SU-DHL-6 (cell line): ENCODE measurements at regions not wholly inside any gene's neighbourhood (a gene's known extent, or its start where the extent isn't known, plus 50 kb on each side); places are given as distances from the start of the nearest gene placed in this dataset.
"Not testable (repeated sequence)": the region's sequence is repeated elsewhere in the genome, so short reads cannot be mapped to it uniquely, and the experiment has no call there.

Source experiments
- H2AFZ ChIP-seq: fragments of 200-600 bp; sonication (generic); 2 replicates; pipeline ENCODE4 v1.6.1; 2014; ENCODE audit warnings: low read depth, mild to moderate bottlenecking, moderate library complexity, mixed read lengths, antibody characterized with exemption, low read length; ENCODE audit not compliant: severe bottlenecking
- H3F3A ChIP-seq: fragments of 200-600 bp; shearing (Covaris generic); 2 replicates; pipeline ENCODE4 v1.6.0; 2016; ENCODE audit warnings: antibody characterized with exemption, mild to moderate bottlenecking; ENCODE audit not compliant: insufficient read depth
- H3K27ac ChIP-seq: fragments of 200-600 bp; sonication (generic); 2 replicates; pipeline ENCODE4 v1.5.1; 2016; ENCODE audit warnings: low read depth, mild to moderate bottlenecking, low read length, moderate library complexity, mixed read lengths
- H3K27me3 ChIP-seq: fragments of 200-600 bp; sonication (generic), shearing (Covaris generic); 2 replicates; pipeline ENCODE4 v1.6.0; 2014; ENCODE audit warnings: mild to moderate bottlenecking, low read length
- H3K36me3 ChIP-seq: fragments of 200-600 bp; sonication (generic); 2 replicates; pipeline ENCODE4 v1.6.1; 2014; ENCODE audit warnings: mild to moderate bottlenecking, low read length, mixed read lengths
- H3K4me2 ChIP-seq: fragments of 300-600, 200-600 bp; shearing (Covaris generic), sonication (generic); 2 replicates; pipeline ENCODE4 v1.6.0; 2014; ENCODE audit warnings: low read length, low read depth, mild to moderate bottlenecking; ENCODE audit not compliant: poor library complexity, severe bottlenecking
- H3K4me3 ChIP-seq: fragments of 200-600 bp; sonication (generic); 2 replicates; pipeline ENCODE4 v1.5.1; 2014; ENCODE audit warnings: antibody characterized with exemption, low read length, mild to moderate bottlenecking, mixed read lengths; ENCODE audit not compliant: insufficient read depth, poor library complexity, severe bottlenecking
- H3K79me2 ChIP-seq: fragments of 200-600 bp; sonication (generic); 2 replicates; pipeline ENCODE4 v1.6.1; 2014; ENCODE audit warnings: mild to moderate bottlenecking, low read length, moderate library complexity; ENCODE audit not compliant: insufficient read depth
- H3K9ac ChIP-seq: fragments of 200-600 bp; sonication (generic); 2 replicates; pipeline ENCODE4 v1.7.0; 2014; ENCODE audit warnings: mild to moderate bottlenecking, low read length
- H3K9me2 ChIP-seq: fragments of 200-600 bp; sonication (generic); replicated peaks from 2 replicates; pipeline ENCODE4 v1.6.1; 2014; ENCODE audit warnings: low read length; ENCODE audit not compliant: insufficient read depth
- H3K9me3 ChIP-seq: fragments of 200-600 bp; sonication (generic); 2 replicates; pipeline ENCODE4 v1.6.1; 2014; ENCODE audit warnings: low read length, mixed read lengths; ENCODE audit not compliant: insufficient read depth
- H4K20me1 ChIP-seq: fragments of 200-600 bp; sonication (generic); 2 replicates; pipeline ENCODE4 v1.6.1; 2014; ENCODE audit warnings: low read depth, mild to moderate bottlenecking, antibody characterized with exemption, low read length, moderate library complexity, mixed read lengths
- EZH2phosphoT487 ChIP-seq: fragments of 200-600 bp; sonication (generic), shearing (Covaris generic); conservative IDR thresholded peaks from 2 replicates; pipeline ENCODE4 v1.6.1; 2018; ENCODE audit warnings: mild to moderate bottlenecking, antibody characterized with exemption, low read length, moderate library complexity, mixed read lengths
- TF ChIP-seq, protein P1 (sequence below): fragments of 200-600 bp; sonication (generic); IDR thresholded peaks from one replicate; pipeline ENCODE4 v1.5.1; 2017; ENCODE audit warnings: antibody characterized with exemption, mild to moderate bottlenecking, low read length, moderate library complexity; ENCODE audit not compliant: insufficient read depth, poor library complexity, severe bottlenecking

DNA sequence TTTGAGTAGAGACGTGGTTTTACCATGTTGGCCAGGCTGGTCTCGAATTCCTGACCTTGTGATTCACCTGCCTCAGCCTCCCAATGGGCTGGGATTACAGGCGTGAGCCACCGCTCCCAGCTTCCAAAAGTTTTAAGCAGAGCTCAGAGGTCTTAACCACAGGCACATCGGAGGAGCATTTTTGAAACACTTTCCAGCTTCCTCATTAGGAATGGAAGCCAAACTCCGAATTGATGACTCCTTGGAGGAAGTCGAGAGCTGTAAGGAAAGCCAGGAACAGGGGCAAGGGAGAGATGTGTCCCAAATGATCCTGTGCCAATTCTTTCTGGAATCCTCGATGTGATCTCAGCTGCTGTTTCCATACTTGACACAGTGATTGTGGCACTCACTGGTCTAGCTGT, 56.2 kb upstream of the CCZ1B start:
- H4K20me1 ChIP-seq, H3K79me2 ChIP-seq, H3K9me2 ChIP-seq, H3K9me3 ChIP-seq, H3K4me2 ChIP-seq, H3F3A ChIP-seq, H3K27me3 ChIP-seq, H3K27ac ChIP-seq, H3K36me3 ChIP-seq, H3K4me3 ChIP-seq, H3K9ac ChIP-seq, H2AFZ ChIP-seq: not testable (repeated sequence)

DNA sequence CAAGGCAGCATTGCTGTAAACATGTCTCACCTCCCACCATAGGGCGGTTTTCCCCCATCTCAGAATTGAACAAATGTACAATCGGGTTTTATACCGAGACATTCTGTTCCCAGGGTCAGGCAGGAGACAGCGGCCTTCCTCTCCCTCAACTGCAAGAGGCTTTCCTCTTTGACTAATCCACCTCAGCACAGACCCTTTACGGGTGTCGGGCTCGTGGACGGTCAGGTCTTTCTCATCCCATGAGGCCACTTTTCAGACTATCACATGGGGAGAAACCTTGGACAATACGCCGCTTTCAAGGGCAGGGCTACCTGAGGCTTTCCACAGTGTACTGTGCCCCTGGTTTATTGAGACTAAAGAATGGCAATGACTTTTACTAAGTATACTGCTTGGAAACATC, 57.7 kb upstream of the CCZ1B start:
- H3K9ac ChIP-seq, H3K27me3 ChIP-seq, H3K9me2 ChIP-seq, H3K36me3 ChIP-seq, H4K20me1 ChIP-seq, H3K27ac ChIP-seq, H3K79me2 ChIP-seq, H3K9me3 ChIP-seq, H3K4me3 ChIP-seq, H2AFZ ChIP-seq, H3K4me2 ChIP-seq, H3F3A ChIP-seq: not testable (repeated sequence)

DNA sequence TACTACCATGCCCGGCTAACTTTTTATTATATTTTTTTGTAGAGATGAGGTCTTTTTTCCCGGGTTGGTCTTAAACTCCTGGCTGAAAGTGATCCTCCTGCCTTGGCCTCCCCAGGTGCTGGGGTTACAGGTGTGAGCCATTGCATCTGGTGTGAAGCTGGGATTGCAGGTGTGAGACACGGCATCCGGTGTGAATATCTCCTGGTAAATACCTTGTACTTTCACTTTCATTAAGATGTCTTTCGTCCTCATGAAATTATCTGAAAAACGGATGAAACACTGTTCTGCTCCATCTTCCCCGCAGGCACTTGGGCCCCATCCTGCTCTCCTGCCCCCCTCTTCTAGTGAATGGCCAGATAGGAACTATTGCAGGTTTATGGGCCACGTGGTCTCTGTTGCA, 60.1 kb upstream of the CCZ1B start:
- H3K79me2 ChIP-seq, result no peaks in the 10 kb centered on the region
- H3K9ac ChIP-seq, result no peak overlapping the region
- H3K27me3 ChIP-seq, result no peaks in the 10 kb centered on the region
- H3K9me2 ChIP-seq, result no peaks in the 10 kb centered on the region
- H3F3A ChIP-seq, result no peaks in the 10 kb centered on the region
- no peak overlapping the region for H3K4me3 ChIP-seq
- H3K36me3 ChIP-seq, result no peaks in the 10 kb centered on the region
- no peaks in the 10 kb centered on the region for H3K9me3 ChIP-seq
- no peak overlapping the region for H2AFZ ChIP-seq
- H4K20me1 ChIP-seq, result no peaks in the 10 kb centered on the region
- TF ChIP-seq EZH2phosphoT487, result no peak
- TF ChIP-seq, protein P1, sequence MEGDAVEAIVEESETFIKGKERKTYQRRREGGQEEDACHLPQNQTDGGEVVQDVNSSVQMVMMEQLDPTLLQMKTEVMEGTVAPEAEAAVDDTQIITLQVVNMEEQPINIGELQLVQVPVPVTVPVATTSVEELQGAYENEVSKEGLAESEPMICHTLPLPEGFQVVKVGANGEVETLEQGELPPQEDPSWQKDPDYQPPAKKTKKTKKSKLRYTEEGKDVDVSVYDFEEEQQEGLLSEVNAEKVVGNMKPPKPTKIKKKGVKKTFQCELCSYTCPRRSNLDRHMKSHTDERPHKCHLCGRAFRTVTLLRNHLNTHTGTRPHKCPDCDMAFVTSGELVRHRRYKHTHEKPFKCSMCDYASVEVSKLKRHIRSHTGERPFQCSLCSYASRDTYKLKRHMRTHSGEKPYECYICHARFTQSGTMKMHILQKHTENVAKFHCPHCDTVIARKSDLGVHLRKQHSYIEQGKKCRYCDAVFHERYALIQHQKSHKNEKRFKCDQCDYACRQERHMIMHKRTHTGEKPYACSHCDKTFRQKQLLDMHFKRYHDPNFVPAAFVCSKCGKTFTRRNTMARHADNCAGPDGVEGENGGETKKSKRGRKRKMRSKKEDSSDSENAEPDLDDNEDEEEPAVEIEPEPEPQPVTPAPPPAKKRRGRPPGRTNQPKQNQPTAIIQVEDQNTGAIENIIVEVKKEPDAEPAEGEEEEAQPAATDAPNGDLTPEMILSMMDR, result no peak
- no peak overlapping the region for H3K4me2 ChIP-seq
- no peak overlapping the region for H3K27ac ChIP-seq

DNA sequence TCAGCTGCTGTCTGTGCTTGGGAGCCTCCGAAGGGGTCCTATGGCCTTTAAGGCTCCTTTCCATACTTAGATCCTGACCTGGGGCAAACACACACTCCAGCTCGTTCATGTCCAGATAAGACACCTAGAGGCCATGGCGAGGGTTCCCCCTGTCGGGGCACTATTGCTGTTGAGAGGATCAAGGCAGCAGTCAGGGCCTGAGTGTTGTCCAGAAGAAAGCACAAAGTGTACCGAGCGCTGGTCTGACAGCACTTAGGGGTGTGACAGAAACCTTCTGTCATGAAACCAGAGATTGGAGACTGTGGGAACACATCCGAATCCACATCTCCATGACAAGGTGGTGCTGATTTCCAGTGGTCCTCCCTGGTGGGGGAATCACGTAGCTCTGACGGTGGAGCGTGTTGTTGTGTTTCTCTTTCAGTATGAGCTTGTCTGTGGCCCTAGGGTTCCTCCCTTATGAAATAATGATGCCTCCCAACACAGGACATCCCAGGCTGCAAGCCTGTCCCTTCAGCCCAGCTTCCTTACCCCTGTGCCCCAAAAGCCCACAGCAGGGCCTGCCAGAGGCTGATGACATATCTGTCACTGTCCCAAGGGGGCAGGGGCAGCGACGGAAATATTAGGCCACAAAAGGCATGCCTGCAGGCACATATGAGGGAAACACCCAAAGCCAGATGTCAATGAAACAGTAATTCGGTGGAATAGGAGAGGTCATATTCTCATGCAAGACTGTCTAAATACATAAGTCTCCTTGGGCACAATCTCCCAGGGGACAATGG, 62.4 kb upstream of the CCZ1B start:
- not testable (repeated sequence) for H3K9ac ChIP-seq, H3K9me3 ChIP-seq, H3K4me3 ChIP-seq, H3K27me3 ChIP-seq, H4K20me1 ChIP-seq, H3K27ac ChIP-seq, H3K79me2 ChIP-seq, H3K36me3 ChIP-seq, H2AFZ ChIP-seq, H3K9me2 ChIP-seq, H3F3A ChIP-seq, H3K4me2 ChIP-seq

DNA sequence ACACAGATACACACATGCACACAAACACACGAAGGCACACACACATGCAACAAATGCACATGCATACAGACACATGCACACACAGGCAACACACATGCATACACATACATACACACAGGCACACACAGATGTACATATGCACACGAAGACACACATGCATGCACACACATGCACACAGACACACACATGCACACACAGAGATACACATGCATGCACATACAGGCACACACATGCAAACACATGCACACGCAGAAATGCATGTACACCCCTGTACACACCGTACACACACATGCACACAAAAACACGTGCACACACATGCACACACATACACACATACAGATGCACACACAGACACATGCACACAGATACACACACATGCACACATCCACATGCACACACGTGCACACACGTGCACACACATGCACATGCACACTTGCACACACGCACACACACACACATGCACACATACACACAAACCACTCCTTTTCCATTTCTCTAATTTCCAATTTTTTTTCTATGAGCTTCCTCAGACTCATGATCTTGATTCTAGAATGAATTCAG, 63.3 kb upstream of the CCZ1B start:
- no peaks in the 10 kb centered on the region for H3F3A ChIP-seq
- no peak overlapping the region for H3K27ac ChIP-seq

DNA sequence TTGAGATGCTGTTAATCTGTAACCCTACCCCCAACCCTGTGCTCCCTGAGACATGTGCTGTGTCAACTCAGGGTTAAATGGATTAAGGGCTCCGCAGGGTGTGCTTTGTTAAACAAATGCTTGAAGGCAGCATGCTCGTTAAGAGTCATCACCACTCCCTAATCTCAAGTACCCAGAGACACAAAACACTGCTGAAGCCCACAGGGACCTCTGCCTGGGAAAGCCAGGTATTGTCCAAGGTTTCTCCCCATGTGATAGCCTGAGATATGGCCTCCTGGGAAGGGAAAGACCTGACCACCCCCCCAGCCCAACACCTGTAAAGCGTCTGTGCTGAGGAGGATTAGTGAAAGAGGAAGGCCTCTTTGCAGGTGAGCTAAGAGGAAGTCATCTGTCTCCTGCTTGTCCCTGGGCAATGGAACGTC, 76.0 kb upstream of the CCZ1B start:
- H3K9ac ChIP-seq, H3K9me3 ChIP-seq, H3F3A ChIP-seq, H3K27ac ChIP-seq, H2AFZ ChIP-seq, H3K36me3 ChIP-seq, H3K79me2 ChIP-seq, H3K27me3 ChIP-seq, H3K9me2 ChIP-seq, H3K4me2 ChIP-seq, H4K20me1 ChIP-seq, H3K4me3 ChIP-seq: not testable (repeated sequence)

More for the DNA sequence above, 63.3 kb upstream of the CCZ1B start:
- no peak for TF ChIP-seq EZH2phosphoT487
- TF ChIP-seq, protein P1, result no peak
- Histone ChIP-seq H3K9me3 (no peaks in the 10 kb centered on the region), H3K27me3 (no peaks in the 10 kb centered on the region), H4K20me1 (no peaks in the 10 kb centered on the region), H3K9me2 (no peaks in the 10 kb centered on the region), H2AFZ (no peak overlapping the region), H3K4me3 (no peak overlapping the region), H3K36me3 (no peaks in the 10 kb centered on the region), H3K9ac (no peak overlapping the region), H3K4me2 (no peak overlapping the region), H3K79me2 (no peaks in the 10 kb centered on the region)
